Putamen (tissue), 1 donor: ENCODE measurements at regions not wholly inside any gene's neighbourhood (a gene's known extent, or its start where the extent isn't known, plus 50 kb on each side); places are given as distances from the start of the nearest gene placed in this dataset.

Source experiments
- DNase-seq: peaks from one replicate; pipeline ENCODE4 v3.0.0-alpha.2; 2016; ENCODE audit warnings: low spot score

GRCh38 chr3:105923140-105923539 lies 54.3 kb upstream of the CBLB start:
- no peak for DNase-seq

- DNase-seq: no peak
These were observed 58.9 kb upstream of the CBLB start for GRCh38 chr3:105927741-105928140.

- no peak for DNase-seq
These were observed 61.9 kb upstream of the CBLB start for GRCh38 chr3:105930733-105931132.

- no peak for DNase-seq
These were observed 62.7 kb upstream of the CBLB start for GRCh38 chr3:105931500-105931899.

GRCh38 chr3:105933871-105934270 lies 65.1 kb upstream of the CBLB start:
- no peak for DNase-seq

GRCh38 chr3:105938101-105938500 lies 69.3 kb upstream of the CBLB start:
- no peak for DNase-seq

- no peak for DNase-seq
These were observed 70.0 kb upstream of the CBLB start for GRCh38 chr3:105938806-105939205.

GRCh38 chr3:105944276-105944675 lies 75.5 kb upstream of the CBLB start:
- no peak for DNase-seq

GRCh38 chr3:105944721-105945120 lies 75.9 kb upstream of the CBLB start:
- DNase-seq: no peak

- no peak for DNase-seq
These were observed 79.3 kb upstream of the CBLB start for GRCh38 chr3:105948101-105948500.

GRCh38 chr3:105950881-105951600 lies 82.2 kb upstream of the CBLB start:
- no peak for DNase-seq

- no peak for DNase-seq
These were observed 85.0 kb upstream of the CBLB start for GRCh38 chr3:105953831-105954230.

- no peak for DNase-seq
These were observed 87.5 kb upstream of the CBLB start for GRCh38 chr3:105956306-105956705.

GRCh38 chr3:105957722-105958121 lies 88.9 kb upstream of the CBLB start:
- no peak for DNase-seq

- no peak for DNase-seq
These were observed 89.6 kb upstream of the CBLB start for GRCh38 chr3:105958237-105959000.

GRCh38 chr3:105959851-105960250 lies 91.0 kb upstream of the CBLB start:
- no peak for DNase-seq

- DNase-seq: no peak
These were observed 91.6 kb upstream of the CBLB start for GRCh38 chr3:105960381-105960780.

- DNase-seq: no peak
These were observed 94.3 kb upstream of the CBLB start for GRCh38 chr3:105963161-105963560.

- DNase-seq: no peak
These were observed 96.6 kb upstream of the CBLB start for GRCh38 chr3:105965384-105965783.

GRCh38 chr3:105967117-105967516 lies 98.3 kb upstream of the CBLB start:
- no peak for DNase-seq

- DNase-seq: no peak
These were observed 101.5 kb upstream of the CBLB start for GRCh38 chr3:105970283-105970682.

GRCh38 chr3:105972069-105972468 lies 103.3 kb upstream of the CBLB start:
- DNase-seq: no peak

GRCh38 chr3:105974381-105974780 lies 105.6 kb upstream of the CBLB start:
- DNase-seq: no peak

- DNase-seq: no peak
These were observed 107.4 kb upstream of the CBLB start for GRCh38 chr3:105976196-105976595.
